IPS-NIHi7 (cell line): ENCODE measurements at regions not wholly inside any gene's neighbourhood (a gene's known extent, or its start where the extent isn't known, plus 50 kb on each side); places are given as distances from the start of the nearest gene placed in this dataset.

Source experiments
- DNase-seq: peaks from one replicate; pipeline ENCODE4 v3.0.0; 2012; ENCODE audit warnings: mixed read lengths; ENCODE audit errors: extremely low spot score

GRCh38 chr10:78715435-78715834 is 353.3 kb upstream of the ZMIZ1 start:
- no peak for DNase-seq

DNA sequence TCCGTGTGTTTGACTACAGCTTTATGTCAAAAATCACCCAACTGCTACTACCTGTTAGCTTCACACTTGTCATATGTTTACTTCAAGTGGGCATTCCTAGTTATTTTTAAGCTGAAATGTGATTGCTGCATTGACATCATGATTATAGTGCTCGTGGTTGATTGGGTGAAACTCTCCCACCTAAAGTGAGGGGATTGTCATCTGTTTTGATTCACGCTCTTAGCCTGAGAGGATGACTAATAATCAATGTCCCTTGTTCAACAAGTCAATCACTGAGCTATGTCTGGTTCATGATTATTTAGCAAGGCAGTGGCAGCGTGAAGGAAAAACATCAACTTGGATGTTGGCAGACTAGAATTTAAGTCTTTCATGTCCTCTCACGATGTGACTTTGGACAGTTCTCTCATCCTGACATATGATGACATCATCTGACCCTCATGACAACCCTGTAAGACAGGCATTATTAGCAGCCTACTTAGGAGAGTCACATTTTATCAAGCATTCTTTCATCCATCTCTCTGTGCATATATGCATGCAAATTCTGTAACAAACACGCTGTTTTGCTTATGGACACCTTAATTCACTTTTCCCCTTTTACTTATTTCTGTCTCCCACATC is 352.6 kb upstream of the ZMIZ1 start:
- no peak for DNase-seq

DNA sequence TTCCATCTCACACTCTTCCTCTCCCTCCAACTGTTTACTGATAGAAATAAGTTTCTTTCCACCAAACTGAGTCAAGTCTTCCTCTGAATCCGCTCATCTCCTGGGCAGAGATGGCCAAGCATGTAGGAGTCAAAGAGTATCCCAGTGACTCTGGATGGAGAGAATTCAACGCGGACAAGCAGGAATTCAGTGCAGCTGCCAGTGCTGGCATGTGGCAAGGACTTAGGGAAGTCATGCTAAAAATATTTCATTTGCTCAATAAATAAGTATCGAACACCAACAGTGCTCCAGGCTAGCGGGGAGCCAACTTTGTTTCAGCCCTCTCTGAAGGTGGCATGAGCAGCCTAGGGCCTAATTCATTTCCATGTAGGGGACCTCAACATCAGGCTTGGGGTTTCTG is 351.6 kb upstream of the ZMIZ1 start:
- no peak for DNase-seq

DNA sequence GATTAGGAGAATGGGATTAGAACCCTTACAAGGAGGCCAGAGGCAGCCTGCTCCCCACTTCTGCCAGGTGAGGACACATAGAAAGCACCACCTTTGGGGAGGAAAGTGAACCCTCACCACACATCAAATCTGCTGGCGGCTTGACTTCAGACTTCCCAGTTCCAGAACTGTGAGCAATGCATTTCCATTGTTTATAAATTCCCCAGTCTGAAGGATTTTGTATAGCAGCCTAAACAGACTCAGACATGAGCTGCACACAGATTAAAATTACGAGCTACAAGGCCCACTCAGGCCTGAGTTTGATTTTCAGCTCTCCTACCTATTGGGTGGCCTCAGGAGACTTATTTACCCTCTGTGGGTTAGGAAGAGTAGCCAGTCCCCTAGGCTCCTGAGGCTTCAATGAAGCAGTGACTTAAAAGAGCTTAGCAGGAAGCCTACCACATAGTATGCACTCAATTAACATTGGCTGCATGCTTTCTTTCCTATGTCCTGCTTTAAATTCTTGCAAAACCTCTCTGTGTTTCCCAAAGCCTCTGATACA is 350.7 kb upstream of the ZMIZ1 start:
- DNase-seq = no peak

DNA sequence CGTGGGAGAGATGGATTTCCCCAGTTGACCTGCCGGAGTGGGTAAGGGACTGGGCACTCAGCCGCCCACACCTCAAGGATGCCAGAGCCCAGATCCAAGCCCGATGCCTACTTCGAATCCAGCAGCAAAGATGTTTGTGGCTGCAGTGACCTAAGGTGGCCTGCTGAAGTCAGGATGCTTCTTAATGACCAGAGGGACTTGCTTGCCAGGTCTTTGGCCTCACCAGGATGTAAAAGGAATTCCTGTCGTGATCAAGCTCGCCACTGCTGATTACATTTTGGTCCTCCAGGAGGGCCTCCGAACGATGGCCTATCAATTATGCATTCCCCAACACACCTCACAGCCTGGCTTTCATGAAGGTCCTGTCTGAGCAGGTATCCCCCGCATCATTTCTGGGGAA is 349.5 kb upstream of the ZMIZ1 start:
- DNase-seq = no peak

DNA sequence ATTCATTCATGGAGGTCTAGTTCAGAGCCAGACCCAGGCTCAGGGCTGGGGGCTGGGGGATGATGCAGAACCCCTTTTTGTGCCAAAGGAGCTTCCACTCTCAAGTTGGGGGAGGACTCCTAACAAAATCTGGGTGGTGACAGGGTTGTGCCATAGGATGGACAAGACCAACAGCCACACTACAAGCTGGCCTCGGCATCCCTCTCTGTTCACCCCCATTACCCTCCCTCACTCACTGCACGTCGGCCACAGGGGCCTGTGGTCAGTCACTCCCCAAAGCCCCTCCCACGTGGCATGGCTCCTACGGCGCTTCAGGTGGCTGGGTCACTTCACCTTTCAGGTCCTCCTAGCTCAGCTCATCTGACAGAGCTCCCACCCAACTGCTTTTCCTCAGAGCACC is 348.7 kb upstream of the ZMIZ1 start:
- no peak for DNase-seq

- no peak for DNase-seq
Observed at GRCh38 chr10:78721231-78721630, 347.5 kb upstream of the ZMIZ1 start.

DNA sequence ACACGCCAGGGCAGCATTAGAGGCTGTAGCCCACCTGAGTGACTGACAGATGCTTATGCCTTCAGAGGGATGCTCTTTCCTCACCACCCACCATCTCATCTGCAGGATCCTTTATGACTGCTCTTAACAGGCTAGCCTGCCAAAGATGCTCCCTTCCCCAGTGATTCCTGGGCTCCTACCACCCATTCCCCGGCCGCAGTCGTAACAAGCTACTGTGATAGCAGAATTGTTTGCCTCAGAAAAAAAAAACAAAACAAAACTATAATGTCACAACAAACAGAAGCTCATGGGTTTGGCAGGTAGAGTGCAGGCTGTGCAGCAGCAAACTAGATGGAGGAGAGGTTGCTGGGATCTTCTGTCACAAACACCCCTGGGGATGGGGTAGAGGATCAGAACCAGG is 343.9 kb upstream of the ZMIZ1 start:
- DNase-seq = no peak

GRCh38 chr10:78726171-78726570 is 342.6 kb upstream of the ZMIZ1 start:
- no peak for DNase-seq

- no peak for DNase-seq
Observed at GRCh38 chr10:78727251-78727650, 341.5 kb upstream of the ZMIZ1 start.

- no peak for DNase-seq
Observed at GRCh38 chr10:78727728-78728127, 341.0 kb upstream of the ZMIZ1 start.

DNA sequence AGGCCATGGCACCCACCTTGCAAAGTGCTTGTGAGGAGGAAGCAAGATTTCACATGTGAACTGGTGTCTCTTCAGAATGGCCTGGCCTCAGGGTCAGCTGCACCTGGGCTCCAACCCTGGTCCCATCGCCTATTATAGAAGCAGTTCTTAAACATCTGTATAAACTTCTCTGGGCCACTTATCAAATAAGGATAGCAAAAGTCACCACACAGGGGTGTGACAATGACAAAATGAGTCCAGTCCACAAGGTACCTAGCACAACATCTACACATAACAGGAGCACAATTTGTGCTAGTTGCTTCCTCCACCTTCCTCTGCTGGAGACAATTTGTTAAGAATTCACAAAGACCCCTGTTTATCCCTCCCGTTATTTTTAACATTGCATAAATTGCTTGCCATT is 340.6 kb upstream of the ZMIZ1 start:
- no peak for DNase-seq

GRCh38 chr10:78729366-78729765 is 339.4 kb upstream of the ZMIZ1 start:
- DNase-seq = no peak

DNA sequence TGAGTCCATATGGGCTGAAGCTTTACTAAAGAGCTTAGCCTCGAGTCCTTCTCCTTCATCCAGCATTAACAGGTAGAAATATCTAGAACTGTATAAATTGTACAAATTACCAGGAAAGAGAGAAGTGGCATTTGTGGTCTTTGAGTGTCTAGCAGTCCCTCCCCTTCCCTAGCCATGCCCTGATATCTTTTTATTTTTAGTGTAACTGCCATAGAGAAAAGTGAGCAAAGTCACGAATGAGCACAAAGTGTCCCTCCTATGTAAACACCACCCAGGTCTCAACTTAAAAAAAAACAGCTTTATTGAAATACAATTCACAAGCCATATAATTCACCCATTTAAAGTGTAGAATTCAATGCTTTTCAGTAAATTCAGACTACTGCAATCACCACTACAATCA is 339.0 kb upstream of the ZMIZ1 start:
- DNase-seq = no peak

- no peak for DNase-seq
Observed at GRCh38 chr10:78730754-78731153, 338.0 kb upstream of the ZMIZ1 start.

DNA sequence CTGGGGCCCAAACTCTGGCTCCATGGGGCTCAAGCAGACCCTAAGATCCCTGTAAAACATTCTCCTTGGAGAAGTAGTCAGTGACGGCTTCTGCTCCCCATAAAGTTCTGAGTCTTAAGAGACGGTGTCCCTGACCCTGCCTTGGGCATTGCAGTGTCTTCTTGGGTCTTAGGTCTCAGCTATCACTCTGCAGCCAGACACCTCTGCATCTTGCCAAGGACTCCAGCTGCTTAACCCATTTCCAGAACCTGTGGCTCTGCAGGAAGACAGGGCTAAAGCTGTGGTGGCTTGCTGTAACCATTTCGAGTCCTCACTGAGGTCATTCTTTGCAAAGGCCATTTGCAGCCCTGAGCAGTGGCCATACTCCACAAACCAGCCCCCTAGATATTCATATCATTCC is 337.1 kb upstream of the ZMIZ1 start:
- no peak for DNase-seq

DNA sequence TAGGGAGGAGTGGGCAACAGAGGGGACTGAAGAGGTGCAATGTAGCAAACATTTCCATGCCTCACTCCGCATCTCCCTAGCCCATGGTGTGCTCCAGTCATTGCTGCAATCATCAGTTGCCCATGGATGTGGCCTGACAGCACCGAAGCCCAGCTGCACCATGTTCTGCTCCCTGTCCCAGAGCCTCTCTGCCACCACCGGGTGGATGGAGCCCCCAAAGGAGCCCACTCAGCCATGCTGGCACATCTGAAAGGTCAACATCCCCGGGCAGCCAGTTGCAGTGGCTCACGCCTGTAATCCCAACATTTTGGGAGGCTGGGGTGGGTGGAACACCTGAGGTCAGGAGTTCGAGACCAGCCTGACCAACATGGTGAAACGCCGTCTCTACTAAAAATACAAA is 336.4 kb upstream of the ZMIZ1 start:
- no peak for DNase-seq

GRCh38 chr10:78736926-78737630 is 331.7 kb upstream of the ZMIZ1 start:
- no peak for DNase-seq

DNA sequence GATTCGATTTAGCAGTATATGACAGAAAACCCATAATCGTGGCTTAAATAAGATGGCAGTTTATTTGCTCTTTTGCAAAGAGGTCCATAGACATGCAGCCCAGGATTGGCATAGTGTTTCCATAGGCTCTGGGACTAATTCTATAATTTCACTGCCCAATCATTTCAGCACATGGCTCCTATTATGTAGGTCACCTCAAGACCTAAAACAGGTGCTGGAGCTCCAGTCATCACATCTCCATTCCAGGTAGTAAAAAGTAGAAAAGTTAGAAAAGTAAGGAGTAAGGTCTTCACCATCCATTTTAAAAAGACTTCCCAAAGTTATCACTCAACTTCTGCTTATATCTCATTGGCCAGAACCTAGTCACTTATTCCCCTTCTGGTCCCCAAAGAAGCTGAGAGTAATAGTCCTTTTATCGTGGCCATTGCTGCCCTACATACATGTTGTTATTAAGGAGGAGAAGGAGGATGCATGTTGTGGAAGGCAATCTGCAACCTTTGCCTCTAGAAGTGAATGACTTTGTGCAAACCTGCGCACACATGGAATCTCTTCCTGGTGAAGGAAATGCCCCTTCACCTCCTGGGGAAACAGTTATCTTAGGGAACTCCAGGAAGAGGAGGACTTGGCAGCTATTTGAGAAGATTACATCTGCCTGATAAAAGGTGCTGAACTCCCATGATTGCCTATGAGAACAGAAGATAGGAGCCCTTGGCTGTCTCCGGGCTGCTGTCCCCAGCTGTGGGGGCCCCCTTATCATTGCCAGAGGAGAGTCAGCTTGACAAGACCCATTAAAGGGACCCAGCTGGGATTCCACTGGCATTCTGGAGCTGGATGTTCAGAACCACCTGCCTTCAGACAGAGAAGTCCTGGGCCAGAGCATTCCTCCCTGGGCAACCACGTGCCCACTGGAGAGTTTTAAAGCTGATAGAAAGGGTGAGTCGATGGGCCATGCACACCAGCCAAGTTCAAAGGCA is 330.6 kb upstream of the ZMIZ1 start:
- DNase-seq = no peak

- DNase-seq = no peak
Observed at GRCh38 chr10:78738861-78739260, 329.9 kb upstream of the ZMIZ1 start.

GRCh38 chr10:78739444-78740053 is 329.2 kb upstream of the ZMIZ1 start:
- DNase-seq = no peak
